CD4-positive, alpha-beta T cell treated with Interleukin-6 at 100 ng/mL for 8 hours (primary cell): ENCODE measurements at regions not wholly inside any gene's neighbourhood (a gene's known extent, or its start where the extent isn't known, plus 50 kb on each side); places are given as distances from the start of the nearest gene placed in this dataset.

Source experiments
- DNase-seq: peaks from one replicate; pipeline ENCODE4 v3.0.0-alpha.2; 2020; ENCODE audit warnings: mixed read lengths, low spot score

DNA sequence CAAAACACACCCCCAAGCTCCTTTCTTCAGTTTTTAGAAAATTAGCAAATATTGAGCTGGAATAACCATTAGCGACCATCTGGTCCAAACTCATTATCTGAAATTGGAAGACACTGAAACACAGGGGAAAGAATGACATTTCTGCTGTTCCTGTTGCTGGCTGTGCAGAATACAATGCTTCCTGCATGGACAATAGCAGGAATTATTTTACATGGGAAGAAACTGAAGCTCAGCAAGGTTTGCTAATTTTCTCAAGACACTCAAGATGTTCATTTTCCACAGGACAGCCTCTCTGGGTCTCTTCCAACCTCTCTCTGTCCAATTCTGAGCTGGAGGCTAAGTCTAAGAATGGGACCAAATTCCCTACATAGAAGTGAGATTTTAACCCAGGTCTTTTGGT, 81.9 kb upstream of the TNS3 start:
- DNase-seq: no peak

DNA sequence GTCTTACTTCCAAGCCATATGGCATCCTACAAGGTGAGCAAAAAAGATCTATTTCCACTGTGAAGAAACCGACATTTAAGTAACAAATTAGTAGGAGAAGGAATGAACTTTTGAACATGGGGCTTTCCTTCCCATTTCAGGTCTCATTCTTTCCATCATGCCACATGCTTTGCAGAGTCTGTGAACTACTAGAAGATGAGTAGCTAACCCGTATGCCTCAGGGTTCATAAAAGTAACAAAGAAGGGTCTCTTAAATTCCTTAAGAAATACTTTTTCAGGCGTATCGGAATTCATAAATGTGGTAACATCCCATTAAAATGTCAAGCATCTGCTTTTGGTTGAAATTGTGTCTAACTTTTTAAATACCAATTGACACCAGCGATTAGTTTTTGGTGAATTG, 81.3 kb upstream of the TNS3 start:
- no peak for DNase-seq

DNA sequence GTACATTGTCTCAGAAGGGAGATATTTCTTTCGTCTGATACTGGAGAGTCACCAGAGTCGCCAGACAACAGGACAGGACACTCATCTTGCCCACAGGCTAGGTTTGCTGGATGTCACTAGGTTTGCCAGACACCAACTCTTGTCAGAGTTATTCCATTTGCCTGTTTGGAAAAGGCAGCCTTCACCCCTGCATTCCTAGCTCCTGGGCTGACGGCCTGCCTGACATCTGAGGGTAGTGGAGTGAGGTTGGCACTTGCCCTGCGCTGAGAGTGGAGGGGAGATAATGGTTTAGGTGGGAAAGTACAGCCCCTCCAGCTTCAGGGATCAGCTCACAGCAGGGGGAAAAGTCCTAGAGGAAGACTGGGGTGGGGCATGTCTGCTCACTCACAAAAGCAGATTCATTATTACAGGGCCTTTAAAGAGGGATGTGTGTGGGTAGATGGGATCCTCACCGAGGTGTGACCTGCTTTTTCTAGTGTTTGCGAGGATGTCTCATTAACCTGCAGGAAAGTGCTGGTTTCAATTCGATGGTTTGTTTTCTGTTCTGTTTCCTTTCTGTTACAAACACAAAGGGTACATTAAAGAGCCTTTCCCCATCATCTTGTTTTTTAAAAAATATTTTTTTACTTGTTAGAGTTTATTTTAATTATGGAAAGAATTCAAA, 79.3 kb upstream of the TNS3 start:
- DNase-seq: no peak

DNA sequence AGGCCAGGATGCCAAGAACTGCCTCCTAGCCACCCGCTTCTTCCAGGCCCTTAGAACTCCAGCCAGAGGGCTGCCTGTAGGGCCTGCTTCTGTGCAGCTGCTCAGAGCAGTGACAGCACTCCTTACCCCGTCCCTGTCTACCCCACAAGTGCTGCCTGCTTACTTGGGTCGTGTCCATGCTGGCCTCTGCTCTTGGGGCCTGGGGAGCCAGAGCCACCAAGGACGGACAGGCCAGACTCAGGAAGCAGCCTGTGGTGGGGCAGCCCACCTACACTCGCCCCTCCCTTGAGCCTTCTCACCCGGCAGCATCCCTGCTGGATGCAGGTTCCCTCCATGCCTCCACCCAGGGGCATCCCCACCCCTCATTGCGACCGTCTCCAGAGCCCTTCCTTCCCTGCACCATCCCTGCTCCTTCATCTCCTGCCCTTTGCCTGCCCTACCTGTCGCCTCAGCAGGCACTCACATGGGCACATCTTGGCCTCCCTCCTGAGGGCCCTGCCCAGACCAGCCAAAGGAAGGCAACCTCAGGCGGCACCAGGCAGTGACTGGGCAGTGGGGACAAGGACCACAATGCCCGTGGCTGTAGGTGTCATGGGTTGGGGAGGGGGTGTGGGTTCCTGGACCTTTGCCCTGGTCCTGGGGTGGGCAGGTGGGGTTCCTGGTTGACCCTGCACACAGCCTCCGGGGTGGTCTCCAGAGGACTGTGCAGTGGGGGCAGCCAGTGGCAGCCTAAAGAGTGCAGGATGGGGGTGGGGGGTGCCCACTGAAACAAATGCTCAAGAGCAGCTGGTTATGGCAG, 78.0 kb upstream of the TNS3 start:
- DNase-seq: no peak

DNA sequence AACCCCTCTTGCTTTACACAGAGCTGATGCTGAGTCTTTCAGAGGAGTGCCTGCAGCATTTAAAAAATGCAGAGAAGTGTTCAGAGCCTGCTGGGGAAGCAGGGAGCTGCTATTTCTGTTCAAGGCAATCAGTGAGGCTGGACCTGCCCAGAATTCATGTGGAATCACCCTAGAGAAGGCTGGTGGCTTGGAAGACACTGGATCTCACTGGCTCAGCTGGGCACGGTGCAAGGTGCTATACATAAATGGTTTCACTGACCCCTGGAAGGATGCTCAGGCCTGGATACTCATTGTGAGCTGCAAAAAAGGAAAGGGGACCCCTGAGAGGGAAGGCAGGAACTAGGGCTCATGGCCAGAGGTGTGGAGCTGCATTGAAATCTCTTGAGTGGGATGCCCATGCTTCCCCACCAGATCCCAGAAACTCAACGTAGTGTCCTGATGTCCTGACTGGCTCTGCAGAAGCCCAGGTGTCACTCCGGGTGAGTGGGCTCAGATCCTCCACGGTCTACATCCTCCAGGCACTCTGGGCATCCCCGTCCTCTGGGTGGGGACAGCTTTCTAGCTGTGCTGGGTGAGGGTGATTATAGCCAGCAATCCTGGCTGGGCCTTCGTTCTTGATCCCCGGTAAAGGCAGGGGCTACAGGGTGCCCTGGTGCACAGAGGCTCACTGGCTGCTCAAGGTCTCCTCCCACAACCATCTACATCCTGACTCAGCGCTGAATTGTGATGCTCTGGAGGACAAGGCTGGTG, 77.2 kb upstream of the TNS3 start:
- DNase-seq: no peak

DNA sequence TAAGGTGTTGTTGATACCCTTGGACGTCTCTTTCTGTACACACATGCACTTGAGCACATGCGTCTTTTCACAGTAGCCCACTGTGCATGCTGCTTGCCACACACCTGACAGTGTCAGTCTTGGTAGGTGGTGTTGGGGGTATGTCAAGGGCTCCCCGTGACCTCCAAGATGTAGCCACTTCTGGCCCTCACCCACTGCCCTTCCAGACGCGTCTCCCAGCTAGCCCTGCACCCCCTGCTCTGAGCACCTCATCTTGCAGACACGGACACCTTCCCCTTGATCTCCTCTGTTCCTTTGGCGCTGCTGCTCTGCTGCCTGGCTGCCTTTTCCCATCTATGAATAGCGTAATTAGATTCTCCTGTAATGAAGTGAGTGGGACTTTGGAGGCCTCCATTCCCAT, 75.2 kb upstream of the TNS3 start:
- DNase-seq: no peak

DNA sequence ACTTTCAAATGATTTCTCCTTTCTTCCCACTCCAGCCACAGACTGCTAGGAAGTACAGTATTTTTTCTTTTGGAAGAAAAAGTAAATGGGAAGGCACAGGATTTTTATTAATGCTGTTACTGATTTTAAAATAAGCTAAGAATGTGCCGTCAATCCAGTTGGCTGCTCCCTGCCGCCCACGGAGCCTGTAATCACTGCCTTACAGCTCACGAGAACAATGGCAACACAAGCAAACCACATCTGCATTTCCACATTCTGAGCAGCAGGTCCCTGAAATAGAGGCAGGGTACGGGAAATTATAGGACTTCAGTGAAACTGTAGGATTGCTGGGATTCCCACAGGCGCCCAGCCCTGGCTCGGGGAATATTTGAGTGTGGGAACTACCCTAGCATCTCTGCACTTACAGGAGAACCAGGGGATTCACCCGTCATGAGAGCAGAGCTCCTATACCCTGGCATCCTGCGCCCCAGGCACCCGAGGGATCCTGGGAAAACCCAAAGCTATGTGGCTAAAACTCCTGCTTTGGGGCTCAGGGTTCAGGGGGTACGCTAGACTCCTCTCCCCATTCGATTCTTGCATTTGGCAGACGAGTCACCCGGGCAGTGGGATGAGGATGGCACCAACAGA, 72.9 kb upstream of the TNS3 start:
- no peak for DNase-seq

DNA sequence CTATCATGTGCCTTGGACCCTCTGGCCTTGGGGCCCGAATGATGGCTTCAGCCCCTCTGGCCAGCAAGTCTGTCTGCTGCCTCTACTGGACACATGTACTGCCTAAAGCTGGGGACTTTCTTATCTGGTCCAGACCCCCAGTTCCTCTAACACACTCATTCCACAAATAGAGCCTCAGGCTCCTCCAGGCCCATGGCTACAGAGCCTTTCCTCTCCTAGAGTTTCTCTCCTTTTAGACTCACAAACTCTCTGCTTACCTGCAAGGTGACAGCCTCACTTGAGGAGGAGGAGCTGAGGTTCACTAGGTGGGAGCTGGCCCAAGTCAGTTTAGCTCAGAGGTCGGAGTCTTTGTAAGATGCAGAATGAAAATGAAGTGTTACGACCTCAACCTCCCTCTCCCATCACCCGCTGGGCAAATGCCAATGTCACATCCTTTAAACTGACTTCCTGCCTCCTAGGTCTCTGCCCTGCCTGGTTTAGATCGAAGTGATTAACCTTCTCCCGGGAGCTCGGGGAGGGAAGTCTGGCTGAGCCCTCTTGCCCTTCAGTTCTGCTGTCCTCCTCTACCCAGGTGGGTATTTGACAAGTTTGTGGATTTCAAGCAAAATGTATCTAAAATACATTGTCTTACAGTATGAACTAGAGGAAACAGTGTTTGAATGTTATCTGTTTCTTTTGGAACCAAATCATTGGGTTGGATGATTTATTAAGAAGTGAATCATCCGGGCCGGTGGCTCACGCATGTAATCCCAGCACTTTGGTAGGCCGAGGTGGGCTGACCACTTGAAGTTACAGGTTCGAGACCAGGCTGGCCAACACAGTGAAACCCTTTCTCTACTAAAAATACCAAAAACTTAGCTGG, 71.9 kb upstream of the TNS3 start:
- no peak for DNase-seq

DNA sequence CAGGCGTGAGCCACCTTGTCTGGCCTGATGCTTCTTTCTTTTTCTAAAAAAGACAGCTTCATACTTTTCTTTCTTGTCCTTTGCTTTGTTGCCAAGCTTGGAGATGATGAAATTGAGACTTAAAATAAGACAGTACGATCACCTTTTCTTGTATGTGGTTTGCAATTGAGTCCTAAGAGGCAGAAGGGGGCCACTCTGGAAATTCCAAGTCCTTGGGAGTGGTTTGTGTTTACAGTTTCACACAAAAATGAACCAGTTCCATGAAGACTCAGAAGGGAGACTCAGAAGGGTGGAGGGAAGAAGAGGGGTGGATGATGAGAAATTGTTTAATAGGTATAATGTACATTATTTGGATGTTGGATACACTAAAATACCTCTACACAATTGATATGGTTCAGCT, 70.7 kb upstream of the TNS3 start:
- DNase-seq: no peak

DNA sequence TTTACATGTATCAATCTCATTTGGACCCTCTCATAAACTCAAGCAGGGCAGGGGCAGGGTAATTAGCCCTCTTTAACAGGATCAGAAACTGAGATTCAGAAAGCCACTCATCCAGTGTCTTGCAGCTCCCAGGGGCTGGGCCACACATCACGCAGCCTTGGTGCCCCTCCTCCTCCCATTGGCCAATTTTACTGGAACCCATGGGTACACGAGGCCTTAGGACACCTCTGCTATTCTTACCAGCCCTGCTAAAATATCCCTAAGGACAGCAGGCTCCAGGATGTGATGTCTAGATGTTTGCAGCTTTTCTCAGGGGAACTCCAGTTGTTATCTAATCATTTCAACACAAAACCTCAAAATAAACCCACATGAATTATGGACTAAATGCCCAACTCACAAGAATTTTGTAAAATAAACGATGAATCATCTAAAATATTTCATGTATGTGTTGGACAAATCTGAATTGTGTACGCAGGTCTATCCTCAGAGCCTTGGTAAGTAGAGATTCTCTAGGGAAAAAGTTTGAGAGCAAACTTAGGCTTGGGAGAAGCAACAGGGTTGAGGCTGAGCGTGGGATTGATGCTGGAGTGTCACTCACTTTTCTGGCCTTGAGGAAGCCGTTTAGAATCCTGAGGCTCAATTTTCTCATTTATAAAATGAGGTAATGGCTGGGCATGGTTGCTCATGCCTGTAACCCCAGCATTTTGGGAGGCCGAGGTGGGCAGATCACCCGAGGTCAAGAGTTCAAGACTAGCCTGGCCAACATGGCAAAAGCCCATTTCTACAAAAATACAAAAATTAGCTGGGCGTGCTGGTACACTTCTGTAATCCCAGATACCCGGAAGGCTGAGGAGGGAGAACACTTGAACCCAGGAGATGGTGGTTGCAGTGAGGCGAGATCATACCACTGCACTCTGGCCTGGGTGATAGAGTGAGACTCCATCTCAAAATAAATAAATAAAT, 69.7 kb upstream of the TNS3 start:
- DNase-seq: no peak

DNA sequence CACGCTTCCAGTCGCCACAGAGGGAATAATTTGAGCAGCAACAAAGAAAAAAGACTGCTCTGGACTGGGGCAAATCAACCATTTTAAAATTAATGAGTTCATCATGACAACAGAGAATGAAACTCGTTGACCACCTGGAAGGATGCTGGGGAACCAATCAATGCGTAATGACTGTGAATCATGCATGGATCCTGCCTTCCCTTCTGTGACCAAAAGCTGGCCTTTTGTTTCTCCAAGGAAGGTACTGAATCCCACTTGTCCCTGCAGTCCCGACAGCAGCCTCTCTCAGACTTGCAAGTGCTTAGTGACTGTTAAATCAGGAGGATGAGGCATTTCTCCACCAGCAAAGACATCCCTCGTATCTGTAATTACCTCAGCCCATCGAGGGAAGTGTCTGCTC, 68.0 kb upstream of the TNS3 start:
- no peak for DNase-seq

DNA sequence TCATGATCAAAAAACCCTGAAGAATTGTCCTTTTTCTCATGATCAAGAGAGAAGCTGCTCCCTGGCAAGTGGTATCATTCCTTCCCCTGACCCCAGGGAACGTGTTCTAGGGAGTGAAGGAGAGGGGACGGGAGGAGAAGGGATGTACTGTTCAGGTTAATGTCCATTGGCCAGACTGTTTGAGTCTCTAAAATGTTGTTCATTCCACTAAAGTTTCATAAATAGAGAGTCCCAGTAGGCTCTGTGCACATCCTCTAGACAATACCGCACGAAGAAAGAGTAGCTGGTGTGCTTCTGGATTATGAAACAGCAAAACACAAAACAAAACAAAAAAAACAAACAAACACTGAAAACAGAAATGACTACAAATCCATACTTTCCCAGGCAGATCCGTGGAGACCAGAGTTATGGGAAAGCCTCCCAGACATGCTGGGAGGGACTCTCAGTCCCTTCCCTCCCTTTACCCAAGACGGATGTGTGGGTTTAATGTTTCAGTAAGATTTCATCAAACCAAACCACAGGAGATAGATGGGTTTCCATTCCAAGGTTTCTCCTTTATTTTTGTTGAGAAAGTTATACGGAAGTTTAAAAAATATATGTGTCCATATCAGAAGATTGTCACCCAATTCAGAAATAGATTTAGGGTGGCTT, 66.5 kb upstream of the TNS3 start:
- DNase-seq: no peak

DNA sequence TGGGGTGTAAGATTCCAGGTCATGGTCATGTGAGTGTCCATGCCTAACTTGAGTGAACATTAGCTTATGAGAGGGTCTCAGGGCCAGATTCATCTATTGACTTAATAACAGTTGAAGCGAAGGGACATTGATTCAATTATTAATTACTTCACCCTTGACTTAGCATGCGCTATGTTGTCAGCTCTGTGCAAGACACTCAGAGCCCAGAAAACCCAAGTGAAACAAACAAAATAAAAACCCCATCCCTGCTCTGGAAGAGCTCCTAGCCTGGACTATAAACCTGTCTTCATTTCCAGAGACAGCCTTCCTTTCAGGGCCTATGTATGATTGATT, 66.0 kb upstream of the TNS3 start:
- DNase-seq: no peak

DNA sequence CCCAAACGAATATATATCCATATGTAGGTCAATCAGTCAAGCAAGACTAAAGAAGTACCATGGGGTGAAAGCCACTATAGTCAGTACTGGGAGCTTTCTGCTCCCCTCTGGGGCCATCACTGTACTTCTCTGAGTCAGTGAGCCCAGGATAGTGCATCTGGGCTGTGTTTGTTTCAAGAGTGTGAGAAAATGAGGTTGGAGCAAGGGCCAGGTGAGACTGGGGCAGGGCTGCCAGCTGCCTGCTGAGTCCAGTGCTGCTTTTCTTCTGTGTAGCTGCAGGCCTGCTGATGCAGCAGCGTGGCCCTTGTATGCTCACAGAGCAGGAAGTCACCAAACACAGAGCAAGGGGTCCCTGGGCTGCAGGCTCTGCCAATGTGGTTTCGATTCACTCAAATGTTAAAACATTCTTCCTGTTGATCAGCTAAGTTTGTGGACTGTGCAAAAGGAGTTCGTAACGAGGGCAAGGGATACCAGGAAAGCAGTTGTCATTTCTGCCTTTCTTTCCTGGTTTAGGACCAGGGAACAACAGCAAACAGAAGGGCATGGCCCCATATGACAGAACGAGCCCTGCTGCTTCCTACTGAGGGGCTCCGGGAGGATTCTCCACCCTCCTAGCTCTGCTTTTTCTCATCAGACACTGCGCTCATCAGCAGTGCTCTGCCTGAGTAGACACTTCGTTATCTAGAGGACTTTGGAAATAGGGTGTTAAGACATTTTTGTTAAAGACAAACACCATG, 65.4 kb upstream of the TNS3 start:
- peak; percentile 7 for DNase-seq

DNA sequence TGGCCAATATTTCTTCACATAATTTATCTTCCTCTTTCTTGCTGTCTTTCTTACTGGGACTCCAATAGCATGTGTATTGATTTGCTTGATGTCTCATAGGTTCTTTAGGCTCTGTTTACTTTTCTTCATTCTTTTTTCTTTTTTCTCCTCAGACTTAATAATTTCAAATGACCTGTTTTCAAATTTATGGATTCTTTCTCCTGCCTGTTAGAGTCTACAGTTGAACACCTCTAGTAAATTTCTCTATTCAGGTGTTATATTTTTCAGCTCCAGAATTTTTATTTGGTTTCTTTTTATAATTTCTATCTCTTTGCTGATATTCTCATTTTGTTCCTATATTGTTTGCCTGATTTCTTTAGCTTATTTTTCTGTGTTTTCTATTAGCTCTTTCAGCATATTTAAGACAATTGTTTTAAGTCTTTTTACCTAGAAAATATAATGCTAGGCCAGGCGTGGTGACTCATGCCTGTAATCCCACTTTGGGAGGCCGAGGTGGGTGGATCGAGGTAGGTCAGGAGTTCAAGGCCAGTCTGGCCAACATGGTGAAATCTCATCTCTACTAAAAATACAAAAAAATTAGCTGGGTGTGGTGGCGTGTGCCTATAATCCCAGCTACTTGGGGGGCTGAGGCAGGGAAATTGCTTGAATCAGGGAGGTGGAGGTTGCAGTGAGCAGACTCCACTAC, 61.9 kb upstream of the TNS3 start:
- no peak for DNase-seq

DNA sequence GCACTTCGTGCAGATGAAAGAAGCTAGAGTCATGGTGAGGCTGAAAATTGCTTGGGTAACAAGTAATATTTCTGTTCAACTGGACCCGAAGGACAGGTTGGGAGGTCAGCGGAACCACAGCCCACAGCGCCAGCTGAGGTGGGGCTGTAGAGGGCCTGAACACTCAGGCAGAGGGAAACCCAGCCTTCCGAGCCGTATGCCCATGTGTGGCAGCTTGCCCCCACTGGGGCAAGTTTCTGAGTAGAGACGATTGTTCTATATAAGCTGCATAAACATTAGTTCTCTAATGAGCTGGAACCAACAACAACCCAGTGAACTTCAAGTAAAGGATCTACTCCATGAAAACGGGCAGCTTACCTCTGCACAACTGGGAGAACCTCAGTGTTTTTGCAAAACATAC, 58.4 kb upstream of the TNS3 start:
- DNase-seq: no peak

DNA sequence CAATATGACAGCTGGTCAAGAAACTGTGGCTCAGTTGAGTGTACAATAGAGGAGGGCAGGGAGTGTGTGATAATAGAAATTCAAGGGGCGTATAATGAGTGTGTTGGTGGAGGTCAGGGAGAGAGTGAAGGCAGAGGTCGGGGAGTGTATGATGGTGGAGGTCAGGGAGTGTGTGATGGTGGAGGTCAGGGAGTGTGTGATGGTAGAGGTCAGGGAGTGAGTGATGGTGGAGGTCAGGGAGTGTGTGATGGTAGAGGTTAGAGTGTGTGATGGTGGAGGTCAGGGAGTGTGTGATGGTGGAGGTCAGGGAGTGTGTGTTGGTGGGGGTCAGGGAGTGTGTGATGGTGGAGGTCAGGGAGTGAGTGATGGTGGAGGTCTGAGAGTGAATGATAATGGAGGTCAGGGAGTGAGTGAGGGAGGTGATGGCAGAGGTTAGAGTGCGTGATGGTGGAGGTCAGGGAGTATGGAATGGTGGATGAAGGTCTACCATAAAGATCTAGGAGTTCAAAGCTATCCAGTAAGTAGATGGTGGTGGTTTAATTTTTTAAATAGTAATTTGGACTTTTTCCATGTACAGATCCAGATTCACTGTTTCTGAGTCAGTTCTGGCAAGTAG, 57.7 kb upstream of the TNS3 start:
- no peak for DNase-seq

DNA sequence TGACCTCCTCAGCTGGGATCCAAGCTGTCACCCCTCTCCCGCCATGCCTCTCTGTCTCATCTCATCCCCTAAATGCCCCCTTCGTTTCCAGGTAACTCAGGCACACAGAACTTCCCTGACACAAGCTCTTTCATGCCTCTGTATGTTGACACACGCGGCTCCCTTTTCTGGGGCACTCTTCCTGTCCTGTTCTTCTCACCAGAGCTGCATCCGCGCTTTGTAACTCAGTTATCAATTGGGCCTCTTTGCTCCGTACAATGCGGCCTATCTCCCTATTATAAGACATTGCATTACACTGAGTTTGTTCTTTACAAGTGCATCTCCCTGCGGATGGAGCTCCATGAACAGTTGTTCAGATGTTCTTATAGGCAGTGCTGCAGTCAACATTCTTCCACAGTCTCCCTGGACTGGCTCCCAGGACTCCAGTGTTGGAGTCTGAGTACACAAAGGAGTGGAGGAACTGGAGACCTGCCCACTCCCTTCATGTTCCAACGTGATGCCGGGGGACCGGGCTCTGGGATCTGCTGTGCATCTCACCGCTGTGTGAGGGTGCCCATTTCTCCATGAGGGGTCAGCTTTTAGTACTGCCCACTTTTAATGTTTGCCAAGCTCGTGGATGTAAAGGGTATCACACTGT, 56.9 kb upstream of the TNS3 start:
- DNase-seq: no peak
